Stomach (tissue), 4 donors: ENCODE measurements at regions not wholly inside any gene's neighbourhood (a gene's known extent, or its start where the extent isn't known, plus 50 kb on each side); places are given as distances from the start of the nearest gene placed in this dataset.

Experiments used
- CTCF ChIP-seq, 7 experiments: fragments of 450-650 bp in 4 of 7; fragments of 200-600 bp in 3 of 7; sonication (generic) in 3 of 7; IDR thresholded peaks; one replicate each; pipeline ENCODE4 v1.5.1; 2016 to 2019; ENCODE audit warnings: antibody characterized with exemption in 7 of 7, control low read depth in 2 of 7, mild to moderate bottlenecking in 1 of 7
- EP300 ChIP-seq: sonication (generic); formaldehyde crosslinking; IDR thresholded peaks from one replicate; pipeline ENCODE4 v1.6.1; 2017; ENCODE audit warnings: antibody characterized with exemption
- POLR2A ChIP-seq, 4 donors: fragments of 450-650 bp; IDR thresholded peaks; one replicate each; pipeline ENCODE4 v1.6.1; 2016; ENCODE audit warnings: antibody characterized with exemption in 4 of 4, control low read depth in 2 of 4, mild to moderate bottlenecking in 1 of 4, moderate library complexity in 1 of 4
- POLR2AphosphoS5 ChIP-seq, 3 donors: sonication (generic); formaldehyde crosslinking; IDR thresholded peaks; one replicate each; pipeline ENCODE4 v1.6.1; 2016; ENCODE audit warnings: antibody characterized with exemption in 3 of 3

GRCh38 chr6:154908723-154909122, 86.4 kb upstream of the TIAM2 start:
- no peak for TF ChIP-seq CTCF (IDR thresholded peaks at IDR 0.05)
- no peak for TF ChIP-seq EP300
- no peak for TF ChIP-seq POLR2A (IDR thresholded peaks at IDR 0.05)
- no peak for TF ChIP-seq POLR2AphosphoS5 (IDR thresholded peaks at IDR 0.05)
